NB4 (cell line): ENCODE measurements at regions not wholly inside any gene's neighbourhood (a gene's known extent, or its start where the extent isn't known, plus 50 kb on each side); places are given as distances from the start of the nearest gene placed in this dataset.

Source experiments
- POLR2A ChIP-seq: IDR thresholded peaks from 2 replicates; pipeline ENCODE4 v1.6.1; 2011; ENCODE audit warnings: mild to moderate bottlenecking; ENCODE audit not compliant: insufficient read length; ENCODE audit errors: extremely low read depth
- TF ChIP-seq, protein P1 (sequence below): IDR thresholded peaks from 2 replicates; pipeline ENCODE4 v1.6.1; 2011; ENCODE audit warnings: low read depth, low read length
- TF ChIP-seq, protein P2 (sequence below): IDR thresholded peaks from one replicate; pipeline ENCODE4 v1.5.1; 2012; ENCODE audit warnings: low read depth, low read length

DNA sequence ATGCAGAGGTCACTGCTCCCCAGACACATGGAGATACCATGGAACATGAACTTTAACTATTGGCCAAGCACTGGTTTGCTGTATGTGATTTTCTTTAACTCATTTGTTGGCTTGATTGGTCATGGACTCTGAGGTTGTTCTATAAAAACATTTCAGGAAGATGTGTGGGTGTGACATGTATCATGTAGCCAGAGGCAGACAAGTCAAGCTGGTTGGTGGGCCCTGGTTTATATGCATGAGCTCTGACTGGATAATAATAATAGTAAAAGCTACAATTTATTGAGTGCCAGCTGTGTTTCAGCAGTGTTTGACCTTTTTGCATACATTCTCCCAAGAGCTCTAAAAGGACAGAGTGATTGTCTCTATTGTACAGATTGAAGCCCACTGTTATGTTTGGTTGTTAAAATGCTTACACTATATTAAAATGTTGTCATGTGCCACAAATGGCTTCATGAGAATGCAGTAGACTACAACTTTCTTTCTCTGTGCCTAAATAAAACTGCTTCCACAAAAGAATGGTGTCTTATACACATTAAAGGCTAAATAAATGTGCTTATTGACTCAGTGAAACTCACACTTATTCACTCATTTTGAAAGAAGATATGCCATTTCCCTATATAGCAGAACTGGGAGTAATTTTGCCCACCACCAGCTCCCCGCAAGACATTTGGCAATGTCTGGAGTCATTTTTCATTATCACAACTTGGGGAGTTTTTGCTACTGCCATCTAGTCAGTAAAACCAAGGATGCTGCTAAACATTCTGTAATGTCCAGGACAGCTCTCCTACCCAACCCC lies 243.6 kb upstream of the NFE2L3 start:
- TF ChIP-seq POLR2A, result no peak
- TF ChIP-seq, protein P1, sequence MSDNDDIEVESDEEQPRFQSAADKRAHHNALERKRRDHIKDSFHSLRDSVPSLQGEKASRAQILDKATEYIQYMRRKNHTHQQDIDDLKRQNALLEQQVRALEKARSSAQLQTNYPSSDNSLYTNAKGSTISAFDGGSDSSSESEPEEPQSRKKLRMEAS, result no peak
- TF ChIP-seq, protein P2, sequence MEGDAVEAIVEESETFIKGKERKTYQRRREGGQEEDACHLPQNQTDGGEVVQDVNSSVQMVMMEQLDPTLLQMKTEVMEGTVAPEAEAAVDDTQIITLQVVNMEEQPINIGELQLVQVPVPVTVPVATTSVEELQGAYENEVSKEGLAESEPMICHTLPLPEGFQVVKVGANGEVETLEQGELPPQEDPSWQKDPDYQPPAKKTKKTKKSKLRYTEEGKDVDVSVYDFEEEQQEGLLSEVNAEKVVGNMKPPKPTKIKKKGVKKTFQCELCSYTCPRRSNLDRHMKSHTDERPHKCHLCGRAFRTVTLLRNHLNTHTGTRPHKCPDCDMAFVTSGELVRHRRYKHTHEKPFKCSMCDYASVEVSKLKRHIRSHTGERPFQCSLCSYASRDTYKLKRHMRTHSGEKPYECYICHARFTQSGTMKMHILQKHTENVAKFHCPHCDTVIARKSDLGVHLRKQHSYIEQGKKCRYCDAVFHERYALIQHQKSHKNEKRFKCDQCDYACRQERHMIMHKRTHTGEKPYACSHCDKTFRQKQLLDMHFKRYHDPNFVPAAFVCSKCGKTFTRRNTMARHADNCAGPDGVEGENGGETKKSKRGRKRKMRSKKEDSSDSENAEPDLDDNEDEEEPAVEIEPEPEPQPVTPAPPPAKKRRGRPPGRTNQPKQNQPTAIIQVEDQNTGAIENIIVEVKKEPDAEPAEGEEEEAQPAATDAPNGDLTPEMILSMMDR, result no peak
